OCI-LY3 (cell line): ENCODE measurements at regions not wholly inside any gene's neighbourhood (a gene's known extent, or its start where the extent isn't known, plus 50 kb on each side); places are given as distances from the start of the nearest gene placed in this dataset.
"Not testable (repeated sequence)": the region's sequence is repeated elsewhere in the genome, so short reads cannot be mapped to it uniquely, and the experiment has no call there.

Experiments used
- H2AFZ ChIP-seq: fragments of 200-600, 300-600 bp; shearing (Covaris generic); 2 replicates; pipeline ENCODE4 v1.6.0; 2014; ENCODE audit warnings: antibody characterized with exemption, low read depth, low read length
- H3K27ac ChIP-seq: fragments of 200-600, 300-600 bp; sonication (generic); 2 replicates; pipeline ENCODE4 v1.5.1; 2014; ENCODE audit warnings: mild to moderate bottlenecking, low read length, moderate library complexity, mixed read lengths
- H3K27me3 ChIP-seq: fragments of 200-600, 300-600 bp; sonication (generic); 2 replicates; pipeline ENCODE4 v1.6.1; 2014; ENCODE audit warnings: low read depth, low read length, mixed read lengths
- H3K36me3 ChIP-seq: fragments of 200-600, 300-600 bp; sonication (generic); replicated peaks from 2 replicates; pipeline ENCODE3; 2014; ENCODE audit warnings: low read depth, low read length, mixed read lengths
- H3K4me1 ChIP-seq: fragments of 300-600, 200-600 bp; sonication (generic); 2 replicates; pipeline ENCODE4 v1.6.1; 2014; ENCODE audit warnings: low read length, mixed read lengths
- H3K4me2 ChIP-seq: fragments of 200-600, 300-600 bp; sonication (generic); 2 replicates; pipeline ENCODE4 v1.6.1; 2014; ENCODE audit warnings: low read length, mixed read lengths
- H3K4me3 ChIP-seq: fragments of 300-600, 200-600 bp; sonication (generic); 2 replicates; pipeline ENCODE4 v1.5.1; 2014; ENCODE audit warnings: antibody characterized with exemption, mild to moderate bottlenecking, low read length, moderate library complexity
- H3K79me2 ChIP-seq: fragments of 300-600, 200-600 bp; shearing (Covaris generic); 2 replicates; pipeline ENCODE4 v1.6.1; 2014; ENCODE audit warnings: mild to moderate bottlenecking, low read length, mixed read lengths
- H3K9ac ChIP-seq: fragments of 300-600, 200-600 bp; shearing (Covaris generic); 2 replicates; pipeline ENCODE4 v1.6.0; 2014; ENCODE audit warnings: mild to moderate bottlenecking, low read length, moderate library complexity
- H3K9me3 ChIP-seq: fragments of 200-600, 300-600 bp; shearing (Covaris generic); 2 replicates; pipeline ENCODE4 v1.6.1; 2014; ENCODE audit warnings: low read length, mixed read lengths; ENCODE audit not compliant: insufficient read depth
- H4K20me1 ChIP-seq: fragments of 200-600, 300-600 bp; sonication (generic); 2 replicates; pipeline ENCODE4 v1.6.1; 2016; ENCODE audit warnings: low read length, mixed read lengths; ENCODE audit not compliant: insufficient read depth
- CTCF ChIP-seq: fragments of 200-600, 300-600 bp; sonication (generic); IDR thresholded peaks from 2 replicates; pipeline ENCODE4 v1.5.1; 2014; ENCODE audit warnings: antibody characterized with exemption, low read length, low read depth
- EZH2phosphoT487 ChIP-seq: fragments of 200-600 bp; shearing (Covaris generic); IDR thresholded peaks from 2 replicates; pipeline ENCODE4 v1.6.1; 2018; ENCODE audit warnings: antibody characterized with exemption, mixed run types, low read depth

- no peak overlapping the region for H3K27ac ChIP-seq
- H3K4me1 ChIP-seq: no peaks in the 10 kb centered on the region
- H3K4me3 ChIP-seq: no peak overlapping the region
- H3K27me3 ChIP-seq: no peaks in the 10 kb centered on the region
- no peaks in the 10 kb centered on the region for H3K9me3 ChIP-seq
- no peaks in the 10 kb centered on the region for H3K36me3 ChIP-seq
- no peak overlapping the region for H2AFZ ChIP-seq
- no peaks in the 10 kb centered on the region for H3K79me2 ChIP-seq
- no peak for TF ChIP-seq CTCF
- no peak for TF ChIP-seq EZH2phosphoT487
- no peak overlapping the region for H3K9ac ChIP-seq
- no peak overlapping the region for H3K4me2 ChIP-seq
- H4K20me1 ChIP-seq: no peaks in the 10 kb centered on the region
Observed at GRCh38 chr14:27318774-27319420, 721.1 kb upstream of the NOVA1 start.

- Histone ChIP-seq H3K27me3 (no peaks in the 10 kb centered on the region), H4K20me1 (no peaks in the 10 kb centered on the region), H3K79me2 (no peaks in the 10 kb centered on the region), H3K4me3 (no peak overlapping the region), H3K9ac (no peak overlapping the region), H3K36me3 (no peaks in the 10 kb centered on the region), H3K9me3 (no peaks in the 10 kb centered on the region), H2AFZ (no peak overlapping the region), H3K4me2 (no peak overlapping the region), H3K4me1 (no peaks in the 10 kb centered on the region), H3K27ac (no peak overlapping the region)
- TF ChIP-seq EZH2phosphoT487 (no peak), CTCF (no peak)
Observed at GRCh38 chr14:27320261-27320660, 722.4 kb upstream of the NOVA1 start.

- TF ChIP-seq CTCF (no peak), EZH2phosphoT487 (no peak)
- H2AFZ ChIP-seq: no peak overlapping the region
- no peak overlapping the region for H3K4me3 ChIP-seq
- no peaks in the 10 kb centered on the region for H4K20me1 ChIP-seq
- H3K4me2 ChIP-seq: no peak overlapping the region
- H3K36me3 ChIP-seq: no peaks in the 10 kb centered on the region
- no peaks in the 10 kb centered on the region for H3K27me3 ChIP-seq
- no peaks in the 10 kb centered on the region for H3K79me2 ChIP-seq
- no peak overlapping the region for H3K9ac ChIP-seq
- no peaks in the 10 kb centered on the region for H3K4me1 ChIP-seq
- H3K27ac ChIP-seq: no peak overlapping the region
- H3K9me3 ChIP-seq: no peaks in the 10 kb centered on the region
Observed at GRCh38 chr14:27327095-27327494, 729.3 kb upstream of the NOVA1 start.

- TF ChIP-seq CTCF (no peak), EZH2phosphoT487 (no peak)
- H3K4me3 ChIP-seq: no peak overlapping the region
- no peak overlapping the region for H3K9ac ChIP-seq
- H3K9me3 ChIP-seq: no peaks in the 10 kb centered on the region
- no peak overlapping the region for H3K27ac ChIP-seq
- no peaks in the 10 kb centered on the region for H4K20me1 ChIP-seq
- H2AFZ ChIP-seq: no peak overlapping the region
- no peak overlapping the region for H3K4me2 ChIP-seq
- no peaks in the 10 kb centered on the region for H3K4me1 ChIP-seq
- H3K27me3 ChIP-seq: no peaks in the 10 kb centered on the region
- no peaks in the 10 kb centered on the region for H3K36me3 ChIP-seq
- no peaks in the 10 kb centered on the region for H3K79me2 ChIP-seq
Observed at GRCh38 chr14:27338012-27338411, 740.2 kb upstream of the NOVA1 start.

GRCh38 chr14:27363036-27363435 lies 765.2 kb upstream of the NOVA1 start:
- H3K4me2 ChIP-seq, H3K79me2 ChIP-seq, H3K36me3 ChIP-seq, H3K4me1 ChIP-seq, H4K20me1 ChIP-seq, H3K4me3 ChIP-seq, H3K9ac ChIP-seq, H3K9me3 ChIP-seq, H3K27me3 ChIP-seq, H2AFZ ChIP-seq, H3K27ac ChIP-seq: not testable (repeated sequence)
